Myocyte (in vitro differentiated cells): ENCODE measurements at regions not wholly inside any gene's neighbourhood (a gene's known extent, or its start where the extent isn't known, plus 50 kb on each side); places are given as distances from the start of the nearest gene placed in this dataset.
A peak's percentile ranks its signal among the peaks of the same experiment; 100 is the strongest.

Experiments
- DNase-seq: peaks from one replicate; pipeline ENCODE4 v3.0.0-alpha.2; 2012; ENCODE audit warnings: low read depth

- peak; percentile 3 for DNase-seq
These were observed 67.6 kb upstream of the SPAG17 start for GRCh38 chr1:118252624-118253023.

DNA sequence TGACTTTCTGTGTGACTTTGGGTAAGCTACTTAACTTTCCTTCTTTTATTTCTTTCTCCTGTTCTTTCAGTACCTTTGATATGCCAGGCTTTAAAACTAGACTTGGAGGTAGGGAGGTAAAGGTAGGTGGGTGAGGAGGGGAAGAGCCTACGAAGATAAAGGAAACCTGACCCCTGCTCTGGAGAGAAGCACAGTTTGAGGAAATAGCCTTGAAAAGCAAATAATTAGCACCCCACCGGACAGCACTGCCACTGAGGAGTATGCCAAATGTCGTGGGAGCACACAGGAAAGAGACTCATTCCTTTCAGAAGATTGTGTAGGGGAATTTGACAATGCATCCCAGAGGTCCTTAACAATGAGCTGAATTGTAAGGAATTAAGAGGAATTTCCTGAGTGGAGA lies 65.2 kb upstream of the SPAG17 start:
- no peak for DNase-seq

GRCh38 chr1:118249641-118250040 lies 64.6 kb upstream of the SPAG17 start:
- peak; percentile 57 for DNase-seq

DNA sequence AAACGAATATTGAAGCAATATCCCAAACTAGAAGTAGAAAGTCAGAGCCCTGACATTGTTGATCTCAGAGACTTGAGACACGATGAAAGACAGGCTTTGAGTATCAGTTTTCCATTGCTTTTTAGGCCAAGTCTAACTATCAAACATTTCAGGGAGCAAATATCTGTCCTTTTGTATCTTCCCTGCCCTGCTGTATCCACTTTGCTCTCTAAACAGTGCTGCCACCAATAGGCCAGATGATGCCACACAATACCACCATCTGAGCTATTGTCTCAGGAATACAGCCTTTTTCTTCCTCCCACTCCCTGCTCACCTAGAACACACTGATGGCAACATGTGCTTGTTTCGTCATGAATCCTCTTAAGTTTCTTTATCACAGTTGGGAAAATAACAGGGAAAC lies 62.6 kb upstream of the SPAG17 start:
- peak; percentile 12 for DNase-seq

DNA sequence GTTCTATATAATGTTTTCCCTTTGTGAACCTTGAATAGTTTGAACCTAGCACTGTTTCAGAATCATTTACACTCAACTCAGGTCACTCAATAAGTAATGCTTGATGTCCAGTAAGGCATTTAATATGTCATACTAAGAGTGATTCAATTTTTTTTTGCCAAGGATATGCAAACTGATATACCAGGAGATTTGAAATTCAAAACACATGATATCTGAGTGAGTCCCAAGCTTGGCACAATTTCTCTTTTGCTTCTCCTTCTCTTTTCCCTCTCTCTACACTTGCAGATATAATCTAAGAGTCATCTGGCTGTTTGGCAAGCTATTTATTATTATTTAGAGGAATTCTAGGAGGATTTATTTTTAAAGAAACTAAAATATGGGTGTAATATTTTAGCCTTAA lies 61.6 kb upstream of the SPAG17 start:
- no peak for DNase-seq

GRCh38 chr1:118244194-118244593 lies 59.2 kb upstream of the SPAG17 start:
- DNase-seq, result no peak

- no peak for DNase-seq
These were observed 58.2 kb upstream of the SPAG17 start for GRCh38 chr1:118243269-118243668.
